ENCODE measurements at regions not wholly inside any gene's neighbourhood (a gene's known extent, or its start where the extent isn't known, plus 50 kb on each side); places are given as distances from the start of the nearest gene placed in this dataset.

DNA sequence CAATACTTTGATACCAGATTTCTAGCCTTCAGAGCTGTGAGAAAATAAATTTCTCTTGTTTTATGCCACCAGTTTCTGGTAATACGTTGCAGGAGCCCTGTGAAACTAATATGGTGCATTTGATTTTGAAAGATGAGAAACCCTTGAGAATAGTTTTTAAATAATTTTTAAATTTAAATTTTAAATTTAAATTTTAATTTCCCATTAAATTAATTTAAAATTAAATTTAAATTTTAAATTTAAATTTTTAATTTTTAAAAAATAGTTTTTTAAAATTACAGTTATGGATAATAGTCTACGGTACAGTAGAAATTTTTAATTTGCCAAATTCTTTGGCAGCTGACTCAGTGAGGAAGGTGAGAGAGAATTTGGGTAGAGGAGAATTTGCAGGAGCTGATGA, 68.6 kb upstream of the SLC24A3 start:
- Mint-ChIP-seq H3K9me3 (ENCODE audit: low read depth) (peaks cover 11% of the 10 kb centered on the region), H3K27me3 (peaks cover 9% of the 10 kb centered on the region), H3K4me3 (ENCODE audit: low read depth) (no peak overlapping the region), H3K36me3 (ENCODE audit: insufficient read depth) (no peaks in the 10 kb centered on the region), H3K27ac (no peak overlapping the region), H3K4me1 (ENCODE audit: low read depth) (no peaks in the 10 kb centered on the region)
- no peak for DNase-seq (ENCODE audit: low spot score, unreplicated experiment)
- TF ChIP-seq, protein P1, sequence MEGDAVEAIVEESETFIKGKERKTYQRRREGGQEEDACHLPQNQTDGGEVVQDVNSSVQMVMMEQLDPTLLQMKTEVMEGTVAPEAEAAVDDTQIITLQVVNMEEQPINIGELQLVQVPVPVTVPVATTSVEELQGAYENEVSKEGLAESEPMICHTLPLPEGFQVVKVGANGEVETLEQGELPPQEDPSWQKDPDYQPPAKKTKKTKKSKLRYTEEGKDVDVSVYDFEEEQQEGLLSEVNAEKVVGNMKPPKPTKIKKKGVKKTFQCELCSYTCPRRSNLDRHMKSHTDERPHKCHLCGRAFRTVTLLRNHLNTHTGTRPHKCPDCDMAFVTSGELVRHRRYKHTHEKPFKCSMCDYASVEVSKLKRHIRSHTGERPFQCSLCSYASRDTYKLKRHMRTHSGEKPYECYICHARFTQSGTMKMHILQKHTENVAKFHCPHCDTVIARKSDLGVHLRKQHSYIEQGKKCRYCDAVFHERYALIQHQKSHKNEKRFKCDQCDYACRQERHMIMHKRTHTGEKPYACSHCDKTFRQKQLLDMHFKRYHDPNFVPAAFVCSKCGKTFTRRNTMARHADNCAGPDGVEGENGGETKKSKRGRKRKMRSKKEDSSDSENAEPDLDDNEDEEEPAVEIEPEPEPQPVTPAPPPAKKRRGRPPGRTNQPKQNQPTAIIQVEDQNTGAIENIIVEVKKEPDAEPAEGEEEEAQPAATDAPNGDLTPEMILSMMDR (IDR thresholded peaks at IDR 0.05; ENCODE audit: unreplicated experiment) = no peak

GRCh38 chr20:19161336-19161735, 51.1 kb upstream of the SLC24A3 start:
- peaks cover 7% of the 10 kb centered on the region for H3K27me3 Mint-ChIP-seq
- DNase-seq (ENCODE audit: low spot score, unreplicated experiment) = no peak
- peaks cover 2% of the 10 kb centered on the region for H3K4me1 Mint-ChIP-seq (ENCODE audit: low read depth)
- no peak overlapping the region for H3K4me3 Mint-ChIP-seq (ENCODE audit: low read depth)
- H3K9me3 Mint-ChIP-seq (ENCODE audit: low read depth) = peaks cover 11% of the 10 kb centered on the region
- H3K36me3 Mint-ChIP-seq (ENCODE audit: insufficient read depth) = no peaks in the 10 kb centered on the region
- TF ChIP-seq, protein P1 (IDR thresholded peaks at IDR 0.05; ENCODE audit: unreplicated experiment) = no peak
- H3K27ac Mint-ChIP-seq = no peak overlapping the region

All from progenitor cell of endocrine pancreas (in vitro differentiated cells).